ENCODE measurements at regions not wholly inside any gene's neighbourhood (a gene's known extent, or its start where the extent isn't known, plus 50 kb on each side); places are given as distances from the start of the nearest gene placed in this dataset.

DNA sequence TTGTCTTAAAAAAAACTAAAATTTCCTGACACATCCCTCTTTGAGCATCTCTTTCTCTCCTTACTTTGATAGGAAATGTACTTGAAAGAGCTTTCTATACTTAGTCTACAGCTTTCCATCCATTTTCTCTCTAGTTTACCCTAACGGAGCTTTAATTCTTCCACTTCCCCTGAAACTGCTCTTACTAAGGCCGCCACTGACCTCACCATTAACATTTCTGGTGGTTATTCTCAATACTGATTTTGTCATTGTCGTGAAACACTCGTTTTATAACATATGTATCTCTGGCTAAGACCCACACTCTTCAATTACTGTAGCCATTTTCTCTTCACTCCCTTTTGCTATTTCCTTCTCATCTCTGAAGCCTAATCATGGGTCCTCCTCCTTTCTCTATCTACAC lies 262.0 kb upstream of the FERD3L start:
- H3K36me3 ChIP-seq (ENCODE audit: control insufficient read depth, insufficient read depth, low read length, severe bottlenecking) = no peaks in the 10 kb centered on the region
- no peaks in the 10 kb centered on the region for H3K27me3 ChIP-seq (replicated peaks; ENCODE audit: control insufficient read depth, insufficient read depth, low read length)
- no peak overlapping the region for H3K9ac ChIP-seq (ENCODE audit: low read length)
- no peak for DNase-seq (ENCODE audit: low read depth)
- no peaks in the 10 kb centered on the region for H3K9me3 ChIP-seq (ENCODE audit: control insufficient read depth, low read length)
- peaks cover 20% of the 10 kb centered on the region for H3K4me1 ChIP-seq (ENCODE audit: control insufficient read depth, insufficient read depth, low read length)
- no peak overlapping the region for H3K4me3 ChIP-seq (ENCODE audit: low read length)

DNA sequence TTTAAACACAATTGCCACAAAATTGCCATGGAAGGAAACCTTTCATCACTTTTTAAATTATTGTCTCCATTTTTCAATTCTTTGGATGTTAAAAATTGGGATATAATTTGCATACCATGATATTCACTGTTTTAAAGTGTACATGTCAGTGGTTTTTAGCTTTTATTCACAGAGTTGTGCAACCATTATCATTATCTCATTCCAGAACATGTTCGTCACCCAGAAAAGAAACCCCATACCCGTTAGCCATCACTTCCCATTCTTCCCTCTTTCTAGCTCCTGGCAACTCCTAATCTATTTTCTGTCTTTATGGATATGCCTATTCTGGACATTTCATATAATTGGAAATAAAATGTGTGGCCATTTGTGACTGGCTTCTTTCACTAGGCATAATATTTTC lies 260.3 kb upstream of the FERD3L start:
- peak; percentile 63 for DNase-seq (ENCODE audit: low read depth)
- Histone ChIP-seq H3K36me3 (ENCODE audit: control insufficient read depth, insufficient read depth, low read length, severe bottlenecking) (no peaks in the 10 kb centered on the region), H3K4me3 (ENCODE audit: low read length) (peak overlapping the region; percentile 49), H3K27me3 (replicated peaks; ENCODE audit: control insufficient read depth, insufficient read depth, low read length) (no peaks in the 10 kb centered on the region), H3K9ac (ENCODE audit: low read length) (peak overlapping the region; percentile 23), H3K9me3 (ENCODE audit: control insufficient read depth, low read length) (no peaks in the 10 kb centered on the region), H3K4me1 (ENCODE audit: control insufficient read depth, insufficient read depth, low read length) (peaks cover 18% of the 10 kb centered on the region)

DNA sequence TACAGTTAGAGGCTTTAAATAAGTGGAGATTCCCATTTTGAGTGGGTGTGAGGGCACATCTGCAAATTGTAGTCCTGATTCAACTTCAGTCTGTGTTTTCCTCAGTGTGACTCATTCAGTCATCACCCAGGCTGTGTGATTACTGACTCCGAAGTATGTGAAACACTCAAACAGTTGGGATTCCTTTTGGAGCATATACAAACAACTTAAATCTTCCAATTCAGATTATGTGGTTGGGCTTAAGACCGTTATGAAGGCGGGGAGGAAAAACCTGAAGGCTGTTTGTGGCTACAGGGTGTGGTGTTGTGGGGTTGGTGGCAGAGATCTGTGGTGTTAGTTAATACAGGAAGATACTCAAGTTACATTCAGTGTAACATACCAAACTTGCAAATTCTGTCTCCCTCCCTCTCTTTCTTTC lies 259.7 kb upstream of the FERD3L start:
- Histone ChIP-seq H3K27me3 (replicated peaks; ENCODE audit: control insufficient read depth, insufficient read depth, low read length) (no peaks in the 10 kb centered on the region), H3K4me3 (ENCODE audit: low read length) (peak overlapping the region; percentile 49), H3K36me3 (ENCODE audit: control insufficient read depth, insufficient read depth, low read length, severe bottlenecking) (no peaks in the 10 kb centered on the region), H3K4me1 (ENCODE audit: control insufficient read depth, insufficient read depth, low read length) (peaks cover 15% of the 10 kb centered on the region), H3K9ac (ENCODE audit: low read length) (peak overlapping the region; percentile 23), H3K9me3 (ENCODE audit: control insufficient read depth, low read length) (no peaks in the 10 kb centered on the region)
- DNase-seq (ENCODE audit: low read depth) = peak; percentile 90

DNA sequence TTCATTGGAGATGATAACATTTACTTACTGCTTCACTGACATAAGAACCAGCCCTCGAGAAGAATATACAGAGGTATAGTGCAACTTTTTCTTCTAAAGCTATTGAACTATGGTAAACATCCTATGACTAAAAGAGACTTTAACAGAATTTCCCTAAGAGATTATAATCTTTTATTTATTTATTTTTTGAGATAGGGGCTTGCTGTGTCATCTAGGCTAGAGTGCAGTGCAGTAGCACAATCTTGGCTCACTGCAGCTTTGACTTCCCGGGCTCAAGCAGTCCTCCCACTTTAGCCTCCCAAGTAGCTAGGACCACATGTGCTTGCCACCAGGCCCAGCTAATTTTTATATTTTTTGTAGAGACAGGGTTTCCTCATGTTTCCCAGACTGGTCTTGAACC lies 258.5 kb upstream of the FERD3L start:
- no peaks in the 10 kb centered on the region for H3K27me3 ChIP-seq (replicated peaks; ENCODE audit: control insufficient read depth, insufficient read depth, low read length)
- no peaks in the 10 kb centered on the region for H3K9me3 ChIP-seq (ENCODE audit: control insufficient read depth, low read length)
- peaks cover 15% of the 10 kb centered on the region for H3K4me1 ChIP-seq (ENCODE audit: control insufficient read depth, insufficient read depth, low read length)
- H3K9ac ChIP-seq (ENCODE audit: low read length) = no peak overlapping the region
- no peak for DNase-seq (ENCODE audit: low read depth)
- H3K36me3 ChIP-seq (ENCODE audit: control insufficient read depth, insufficient read depth, low read length, severe bottlenecking) = no peaks in the 10 kb centered on the region
- H3K4me3 ChIP-seq (ENCODE audit: low read length) = no peak overlapping the region

DNA sequence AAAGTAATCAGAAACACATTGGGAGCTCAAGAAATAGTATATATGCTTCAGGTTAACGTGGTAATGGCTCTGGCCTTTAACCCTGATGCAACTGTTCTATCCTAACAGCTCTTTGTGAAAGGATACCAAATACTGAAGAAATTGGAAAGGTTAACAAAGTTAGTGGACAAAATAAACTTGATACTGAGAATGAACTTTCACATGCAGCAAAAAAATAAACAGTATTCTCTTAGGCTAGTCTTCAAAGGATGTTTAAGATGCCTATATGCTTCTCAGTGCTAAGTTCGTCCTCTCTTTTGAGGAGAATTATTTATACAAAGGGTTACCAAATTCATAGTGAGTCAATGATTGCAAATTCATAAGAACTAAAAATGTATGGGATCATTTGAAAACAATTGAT lies 256.2 kb upstream of the FERD3L start:
- H3K36me3 ChIP-seq (ENCODE audit: control insufficient read depth, insufficient read depth, low read length, severe bottlenecking) = no peaks in the 10 kb centered on the region
- H3K4me3 ChIP-seq (ENCODE audit: low read length) = no peak overlapping the region
- peaks cover 15% of the 10 kb centered on the region for H3K4me1 ChIP-seq (ENCODE audit: control insufficient read depth, insufficient read depth, low read length)
- no peak overlapping the region for H3K9ac ChIP-seq (ENCODE audit: low read length)
- no peaks in the 10 kb centered on the region for H3K9me3 ChIP-seq (ENCODE audit: control insufficient read depth, low read length)
- no peaks in the 10 kb centered on the region for H3K27me3 ChIP-seq (replicated peaks; ENCODE audit: control insufficient read depth, insufficient read depth, low read length)
- no peak for DNase-seq (ENCODE audit: low read depth)

DNA sequence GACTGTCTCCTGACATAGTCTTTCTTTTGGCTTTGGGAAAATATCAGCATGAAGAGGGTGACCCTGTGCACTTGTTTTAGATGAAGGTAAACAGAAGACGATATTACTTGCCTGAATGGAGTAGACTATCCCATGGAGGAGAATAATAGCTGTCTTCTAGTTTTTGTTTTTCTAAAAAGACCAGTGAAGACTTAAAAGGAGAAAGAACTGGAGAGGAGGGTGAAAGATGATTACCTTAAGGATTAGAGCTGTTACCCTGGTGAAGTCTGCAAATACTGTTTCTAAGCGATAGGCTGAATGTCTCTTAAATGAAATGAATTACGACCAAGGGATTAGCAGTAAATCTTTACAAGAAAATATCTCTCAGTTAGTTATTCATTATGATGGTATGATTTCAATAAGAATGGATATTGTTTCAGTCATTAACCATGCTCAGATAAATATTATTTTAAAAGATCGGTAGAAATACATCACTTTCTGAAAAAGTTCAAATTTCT lies 255.6 kb upstream of the FERD3L start:
- H3K9ac ChIP-seq (ENCODE audit: low read length) = no peak overlapping the region
- no peaks in the 10 kb centered on the region for H3K36me3 ChIP-seq (ENCODE audit: control insufficient read depth, insufficient read depth, low read length, severe bottlenecking)
- H3K4me1 ChIP-seq (ENCODE audit: control insufficient read depth, insufficient read depth, low read length) = peaks cover 15% of the 10 kb centered on the region
- no peaks in the 10 kb centered on the region for H3K27me3 ChIP-seq (replicated peaks; ENCODE audit: control insufficient read depth, insufficient read depth, low read length)
- DNase-seq (ENCODE audit: low read depth) = no peak
- H3K9me3 ChIP-seq (ENCODE audit: control insufficient read depth, low read length) = no peaks in the 10 kb centered on the region
- H3K4me3 ChIP-seq (ENCODE audit: low read length) = no peak overlapping the region

DNA sequence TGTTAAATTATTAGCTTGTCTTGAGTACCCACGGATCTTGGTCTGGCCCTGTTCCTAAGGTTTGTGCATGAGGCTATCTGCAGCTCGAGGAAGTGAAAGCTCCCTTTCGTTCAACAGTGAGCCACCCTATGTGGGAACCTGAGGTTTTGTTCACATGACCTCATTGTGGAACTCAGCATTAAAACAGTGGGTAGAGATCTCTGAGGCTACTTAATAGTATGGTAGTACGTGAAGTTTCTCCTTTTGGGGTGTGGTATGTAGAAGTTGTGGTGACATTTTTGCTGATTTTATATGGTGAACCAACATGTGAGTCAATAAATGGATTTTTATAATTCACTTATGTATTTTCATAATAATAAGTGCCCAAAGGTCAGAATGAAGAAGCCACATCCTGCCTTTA lies 252.7 kb upstream of the FERD3L start:
- no peak for DNase-seq (ENCODE audit: low read depth)
- Histone ChIP-seq H3K4me3 (ENCODE audit: low read length) (no peak overlapping the region), H3K4me1 (ENCODE audit: control insufficient read depth, insufficient read depth, low read length) (no peaks in the 10 kb centered on the region), H3K36me3 (ENCODE audit: control insufficient read depth, insufficient read depth, low read length, severe bottlenecking) (no peaks in the 10 kb centered on the region), H3K9me3 (ENCODE audit: control insufficient read depth, low read length) (no peaks in the 10 kb centered on the region), H3K27me3 (replicated peaks; ENCODE audit: control insufficient read depth, insufficient read depth, low read length) (no peaks in the 10 kb centered on the region), H3K9ac (ENCODE audit: low read length) (no peak overlapping the region)

DNA sequence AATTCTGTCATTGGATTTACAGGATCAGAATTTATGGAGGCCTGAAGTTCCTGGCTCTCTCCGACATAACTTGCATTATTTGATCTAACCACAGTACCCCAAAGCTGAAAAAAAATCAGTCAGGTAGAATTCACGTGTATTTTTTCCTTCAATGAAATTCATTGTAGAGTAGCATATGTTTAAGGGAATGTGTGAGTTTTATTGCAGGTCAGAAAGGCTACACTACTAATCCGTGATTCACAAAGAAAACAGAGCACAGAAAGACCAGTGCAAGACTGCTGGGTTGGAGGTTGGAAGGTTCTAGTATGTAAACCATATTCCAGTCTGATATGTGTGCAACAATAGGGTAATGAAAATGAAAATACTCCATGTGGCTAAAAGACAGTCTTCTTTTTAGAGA lies 247.0 kb upstream of the FERD3L start:
- peak; percentile 44 for DNase-seq (ENCODE audit: low read depth)
- Histone ChIP-seq H3K9ac (ENCODE audit: low read length) (no peak overlapping the region), H3K4me1 (ENCODE audit: control insufficient read depth, insufficient read depth, low read length) (no peaks in the 10 kb centered on the region), H3K27me3 (replicated peaks; ENCODE audit: control insufficient read depth, insufficient read depth, low read length) (no peaks in the 10 kb centered on the region), H3K36me3 (ENCODE audit: control insufficient read depth, insufficient read depth, low read length, severe bottlenecking) (no peaks in the 10 kb centered on the region), H3K9me3 (ENCODE audit: control insufficient read depth, low read length) (no peaks in the 10 kb centered on the region), H3K4me3 (ENCODE audit: low read length) (no peak overlapping the region)

DNA sequence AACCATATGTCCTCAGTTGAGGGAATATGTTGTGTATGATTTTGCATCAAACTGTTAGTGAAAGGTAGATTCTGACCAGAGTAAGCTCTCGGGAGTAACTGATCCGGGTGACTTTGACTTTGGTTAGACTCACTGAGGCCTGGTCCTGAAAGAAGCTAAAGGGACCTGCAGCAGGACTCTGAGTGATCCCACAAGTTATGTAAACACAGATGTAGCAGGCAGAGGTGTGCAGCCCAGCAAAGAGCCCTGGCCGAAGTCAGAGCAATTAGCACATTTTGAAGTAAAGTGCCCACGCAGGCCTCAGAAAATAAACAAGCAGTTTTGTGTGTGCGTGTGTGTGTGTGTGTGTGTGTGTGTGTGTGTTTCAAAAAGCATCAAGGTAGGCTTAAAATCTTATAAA lies 245.6 kb upstream of the FERD3L start:
- no peak for DNase-seq (ENCODE audit: low read depth)
- H3K36me3 ChIP-seq (ENCODE audit: control insufficient read depth, insufficient read depth, low read length, severe bottlenecking) = no peaks in the 10 kb centered on the region
- H3K27me3 ChIP-seq (replicated peaks; ENCODE audit: control insufficient read depth, insufficient read depth, low read length) = no peaks in the 10 kb centered on the region
- no peak overlapping the region for H3K4me3 ChIP-seq (ENCODE audit: low read length)
- H3K9me3 ChIP-seq (ENCODE audit: control insufficient read depth, low read length) = no peaks in the 10 kb centered on the region
- no peak overlapping the region for H3K9ac ChIP-seq (ENCODE audit: low read length)
- H3K4me1 ChIP-seq (ENCODE audit: control insufficient read depth, insufficient read depth, low read length) = no peaks in the 10 kb centered on the region

DNA sequence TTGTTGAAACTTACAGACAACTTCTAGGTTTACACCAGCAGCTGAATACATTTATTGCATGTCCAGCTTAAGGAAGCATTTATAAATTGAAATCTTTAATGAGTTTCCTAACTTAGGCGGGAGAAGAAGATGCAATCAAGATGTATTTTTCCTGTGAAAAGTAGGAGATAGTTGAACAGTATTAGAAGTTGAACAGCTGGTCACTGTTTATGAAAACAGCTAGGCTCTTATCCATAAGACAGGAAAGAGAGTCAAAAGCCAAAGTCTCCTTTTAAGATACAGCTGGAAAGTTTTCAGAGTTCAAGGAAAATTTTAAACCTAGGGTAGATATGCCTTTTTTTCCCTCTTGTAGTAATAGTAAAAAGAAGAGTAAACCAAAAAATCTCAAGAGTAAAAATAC lies 236.1 kb upstream of the FERD3L start:
- Histone ChIP-seq H3K4me1 (ENCODE audit: control insufficient read depth, insufficient read depth, low read length) (no peaks in the 10 kb centered on the region), H3K4me3 (ENCODE audit: low read length) (no peak overlapping the region), H3K9ac (ENCODE audit: low read length) (no peak overlapping the region), H3K9me3 (ENCODE audit: control insufficient read depth, low read length) (no peaks in the 10 kb centered on the region), H3K36me3 (ENCODE audit: control insufficient read depth, insufficient read depth, low read length, severe bottlenecking) (no peaks in the 10 kb centered on the region), H3K27me3 (replicated peaks; ENCODE audit: control insufficient read depth, insufficient read depth, low read length) (no peaks in the 10 kb centered on the region)
- DNase-seq (ENCODE audit: low read depth) = no peak

DNA sequence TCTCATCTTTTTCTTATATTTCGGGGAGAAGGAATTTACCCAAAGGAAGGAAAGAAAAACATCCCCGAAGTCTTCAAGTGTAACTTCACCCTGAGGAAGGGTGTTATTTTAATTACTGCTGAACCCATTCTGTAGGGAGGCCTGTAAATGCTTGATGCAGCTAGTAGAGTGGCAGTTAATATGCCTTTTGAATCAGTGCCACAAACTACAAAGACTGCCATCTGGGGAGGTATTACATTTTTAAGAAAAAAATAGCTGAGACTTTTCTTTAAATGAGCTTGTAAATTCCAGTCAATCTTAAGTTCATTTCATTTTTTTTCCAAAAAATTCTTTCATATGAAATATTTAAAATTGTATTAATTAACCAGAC lies 233.1 kb upstream of the FERD3L start:
- Histone ChIP-seq H3K9ac (ENCODE audit: low read length) (no peak overlapping the region), H3K36me3 (ENCODE audit: control insufficient read depth, insufficient read depth, low read length, severe bottlenecking) (no peaks in the 10 kb centered on the region), H3K4me3 (ENCODE audit: low read length) (no peak overlapping the region), H3K9me3 (ENCODE audit: control insufficient read depth, low read length) (no peaks in the 10 kb centered on the region), H3K27me3 (replicated peaks; ENCODE audit: control insufficient read depth, insufficient read depth, low read length) (no peaks in the 10 kb centered on the region), H3K4me1 (ENCODE audit: control insufficient read depth, insufficient read depth, low read length) (no peaks in the 10 kb centered on the region)
- no peak for DNase-seq (ENCODE audit: low read depth)

DNA sequence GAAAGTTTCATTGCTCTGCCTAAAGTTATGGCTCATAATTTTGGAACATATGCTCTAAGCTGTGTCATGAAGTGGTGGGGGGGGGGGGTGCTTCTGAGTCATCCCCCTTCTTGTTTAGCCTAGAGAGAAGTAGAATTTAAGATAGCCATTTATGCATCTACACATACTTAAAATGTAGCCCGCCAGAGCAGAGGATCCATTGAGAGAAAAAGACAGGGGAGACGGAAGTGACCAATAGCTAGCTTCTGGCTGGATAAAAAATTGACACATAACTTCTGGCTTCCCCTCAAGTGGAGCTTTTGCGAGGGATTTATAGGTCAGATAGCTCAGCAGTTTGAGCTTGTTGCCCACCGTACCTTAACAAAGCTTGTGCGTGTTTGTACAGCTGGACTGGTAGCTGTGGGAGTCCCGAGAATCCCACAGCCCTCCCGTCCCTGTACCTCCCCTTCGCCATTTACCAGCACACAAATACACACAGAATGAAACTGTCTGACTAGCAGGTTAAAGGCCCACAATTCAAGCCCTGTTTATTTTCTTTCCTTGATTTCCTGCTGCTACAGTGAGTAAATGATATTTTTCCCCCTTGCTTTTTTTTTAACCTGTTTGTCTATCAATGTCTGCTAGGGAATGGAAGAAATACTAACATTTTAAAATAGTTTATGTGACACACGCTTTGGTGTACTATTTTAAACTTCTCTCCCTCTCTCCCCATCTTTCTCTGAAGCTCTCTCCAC lies 232.6 kb upstream of the FERD3L start:
- no peaks in the 10 kb centered on the region for H3K4me1 ChIP-seq (ENCODE audit: control insufficient read depth, insufficient read depth, low read length)
- no peak overlapping the region for H3K9ac ChIP-seq (ENCODE audit: low read length)
- peak; percentile 48 for DNase-seq (ENCODE audit: low read depth)
- H3K4me3 ChIP-seq (ENCODE audit: low read length) = no peak overlapping the region
- H3K9me3 ChIP-seq (ENCODE audit: control insufficient read depth, low read length) = no peaks in the 10 kb centered on the region
- H3K27me3 ChIP-seq (replicated peaks; ENCODE audit: control insufficient read depth, insufficient read depth, low read length) = no peaks in the 10 kb centered on the region
- no peaks in the 10 kb centered on the region for H3K36me3 ChIP-seq (ENCODE audit: control insufficient read depth, insufficient read depth, low read length, severe bottlenecking)
